MM.1S (cell line): ENCODE measurements at regions not wholly inside any gene's neighbourhood (a gene's known extent, or its start where the extent isn't known, plus 50 kb on each side); places are given as distances from the start of the nearest gene placed in this dataset.

Experiments
- EZH2 ChIP-seq: fragments of 300-600 bp; sonication (generic); optimal IDR thresholded peaks from 2 replicates; pipeline ENCODE3; 2017; ENCODE audit warnings: low read depth, mild to moderate bottlenecking, antibody characterized with exemption, low read length, mixed read lengths
- TF ChIP-seq, protein P1 (sequence below): fragments of 300-600 bp; sonication (generic); IDR thresholded peaks from 2 replicates; pipeline ENCODE4 v1.5.1; 2016; ENCODE audit warnings: antibody characterized with exemption, low read length, mixed read lengths

DNA sequence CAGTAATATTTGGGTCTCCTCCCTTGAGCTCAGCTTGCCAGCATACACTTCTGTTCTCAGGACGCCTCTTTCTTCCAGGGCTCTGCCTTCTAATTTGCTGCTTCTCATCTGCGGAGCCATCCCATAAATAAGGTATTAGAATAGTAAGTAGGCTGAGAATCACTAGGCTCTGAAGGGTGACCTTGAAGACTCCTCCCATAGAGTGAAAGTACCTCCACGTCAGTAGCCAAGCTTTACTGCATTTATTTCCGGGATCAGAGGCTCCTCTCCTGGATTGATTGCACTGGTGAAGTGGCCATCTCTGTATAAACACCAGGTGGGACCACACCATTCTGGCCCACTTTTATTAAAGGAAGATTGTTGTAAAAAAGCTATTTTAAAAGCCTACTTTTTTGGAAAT is 315.5 kb downstream of the FAT3 start:
- TF ChIP-seq, protein P1, sequence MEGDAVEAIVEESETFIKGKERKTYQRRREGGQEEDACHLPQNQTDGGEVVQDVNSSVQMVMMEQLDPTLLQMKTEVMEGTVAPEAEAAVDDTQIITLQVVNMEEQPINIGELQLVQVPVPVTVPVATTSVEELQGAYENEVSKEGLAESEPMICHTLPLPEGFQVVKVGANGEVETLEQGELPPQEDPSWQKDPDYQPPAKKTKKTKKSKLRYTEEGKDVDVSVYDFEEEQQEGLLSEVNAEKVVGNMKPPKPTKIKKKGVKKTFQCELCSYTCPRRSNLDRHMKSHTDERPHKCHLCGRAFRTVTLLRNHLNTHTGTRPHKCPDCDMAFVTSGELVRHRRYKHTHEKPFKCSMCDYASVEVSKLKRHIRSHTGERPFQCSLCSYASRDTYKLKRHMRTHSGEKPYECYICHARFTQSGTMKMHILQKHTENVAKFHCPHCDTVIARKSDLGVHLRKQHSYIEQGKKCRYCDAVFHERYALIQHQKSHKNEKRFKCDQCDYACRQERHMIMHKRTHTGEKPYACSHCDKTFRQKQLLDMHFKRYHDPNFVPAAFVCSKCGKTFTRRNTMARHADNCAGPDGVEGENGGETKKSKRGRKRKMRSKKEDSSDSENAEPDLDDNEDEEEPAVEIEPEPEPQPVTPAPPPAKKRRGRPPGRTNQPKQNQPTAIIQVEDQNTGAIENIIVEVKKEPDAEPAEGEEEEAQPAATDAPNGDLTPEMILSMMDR = no peak
- TF ChIP-seq EZH2 = no peak
